ENCODE measurements at regions not wholly inside any gene's neighbourhood (a gene's known extent, or its start where the extent isn't known, plus 50 kb on each side); places are given as distances from the start of the nearest gene placed in this dataset.

GRCh38 chr13:81142306-81142999, 801.5 kb upstream of the SPRY2 start:
- no peak for TF ChIP-seq CTCF (IDR thresholded peaks at IDR 0.05; ENCODE audit: poor library complexity)
- no peak for TF ChIP-seq EZH2 (IDR thresholded peaks at IDR 0.05; ENCODE audit: borderline replicate concordance)

Measured in hepatocyte (in vitro differentiated cells).